NOMO-1 (cell line): ENCODE measurements at regions not wholly inside any gene's neighbourhood (a gene's known extent, or its start where the extent isn't known, plus 50 kb on each side); places are given as distances from the start of the nearest gene placed in this dataset.

Source experiments
- DNase-seq, 2 experiments: peaks; one replicate each; lab custom pipeline; 2025; ENCODE audit not compliant: unreplicated experiment in 2 of 2; lab: John Stamatoyannopoulos, UW

- DNase-seq: no peak
Measured at GRCh38 chr2:236404346-236404745, 140.1 kb upstream of the ASB18 start.

DNA sequence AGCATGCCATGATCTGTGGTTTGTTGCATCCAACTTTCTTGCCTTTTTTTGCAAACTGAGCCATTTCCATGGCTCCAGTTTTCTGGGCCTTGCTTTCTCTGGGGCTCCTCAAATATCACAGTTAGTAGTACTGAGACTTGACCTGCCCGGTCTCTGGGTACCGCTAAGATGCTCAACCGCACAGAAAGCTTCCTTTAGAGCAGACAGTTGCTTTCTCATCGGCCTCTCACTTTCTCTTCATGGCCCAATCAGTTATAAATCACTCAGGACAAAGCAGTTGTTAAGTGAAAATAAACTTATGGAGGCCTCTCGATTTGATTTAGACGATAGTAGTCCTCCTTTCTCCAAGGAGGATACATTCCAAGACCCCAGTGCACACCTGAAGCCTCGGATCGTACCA, 141.2 kb upstream of the ASB18 start:
- DNase-seq: no peak

- DNase-seq: no peak
Measured at GRCh38 chr2:236408090-236408489, 143.9 kb upstream of the ASB18 start.

DNA sequence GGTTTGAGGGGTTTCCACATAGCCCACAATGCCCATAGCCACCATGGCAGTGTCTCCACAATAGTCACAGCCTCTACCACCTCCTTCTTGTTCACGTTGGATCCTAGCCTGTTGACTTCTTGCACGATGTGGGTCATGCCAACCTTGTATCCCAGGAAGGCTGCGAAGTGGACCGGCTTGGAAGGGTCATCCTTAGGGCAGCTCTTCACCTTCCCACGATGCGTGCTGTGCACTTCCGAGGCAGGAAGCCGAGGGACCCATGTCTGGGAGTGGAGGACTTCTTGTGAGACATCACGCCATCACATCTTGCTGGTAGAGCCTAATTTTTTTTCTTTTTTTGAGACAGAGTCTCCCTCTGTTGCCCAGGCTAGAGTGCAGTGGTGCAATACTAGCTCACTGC, 144.6 kb upstream of the ASB18 start:
- DNase-seq: no peak

- no peak for DNase-seq
Measured at GRCh38 chr2:236415684-236416444, 151.7 kb upstream of the ASB18 start.

- no peak for DNase-seq
Measured at GRCh38 chr2:236417150-236417549, 152.5 kb upstream of the ACKR3 start.

DNA sequence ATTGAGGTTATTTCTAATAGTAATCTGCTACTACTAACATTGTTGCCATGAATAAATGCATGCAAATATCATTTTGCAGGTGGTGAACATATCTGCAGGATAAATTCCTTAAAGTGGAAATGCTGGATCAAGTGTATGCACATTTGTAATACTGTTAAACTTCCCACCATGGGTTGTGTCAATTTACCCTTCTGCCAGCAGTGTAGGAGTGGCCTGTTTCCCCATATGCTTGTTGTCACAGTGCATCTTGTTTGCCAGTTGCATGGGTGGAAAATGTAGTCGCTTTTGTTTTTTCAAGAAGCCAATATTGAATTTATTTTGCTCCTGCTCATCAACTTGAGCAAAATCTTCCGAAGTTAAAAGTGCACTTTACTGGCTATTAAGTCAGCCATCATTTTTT, 139.0 kb upstream of the ACKR3 start:
- DNase-seq: no peak

DNA sequence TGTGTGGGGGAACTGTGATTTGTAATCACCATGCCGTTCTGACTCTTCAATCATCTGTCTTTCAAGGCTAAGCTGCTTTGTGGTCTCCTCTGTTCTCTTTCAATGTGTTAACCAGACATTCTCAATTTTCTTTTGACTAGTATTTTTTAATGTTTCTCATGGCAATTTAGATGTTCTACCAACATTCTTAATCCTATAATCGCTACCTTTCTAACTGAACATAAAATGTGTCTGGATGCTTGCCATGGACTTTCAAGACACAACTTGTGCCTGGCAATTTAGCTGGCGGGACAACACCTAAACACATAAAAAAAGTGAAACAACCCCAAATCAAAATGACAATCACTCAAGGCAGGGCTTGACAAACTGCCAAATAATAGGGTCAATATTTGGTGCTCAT, 135.0 kb upstream of the ACKR3 start:
- no peak for DNase-seq

DNA sequence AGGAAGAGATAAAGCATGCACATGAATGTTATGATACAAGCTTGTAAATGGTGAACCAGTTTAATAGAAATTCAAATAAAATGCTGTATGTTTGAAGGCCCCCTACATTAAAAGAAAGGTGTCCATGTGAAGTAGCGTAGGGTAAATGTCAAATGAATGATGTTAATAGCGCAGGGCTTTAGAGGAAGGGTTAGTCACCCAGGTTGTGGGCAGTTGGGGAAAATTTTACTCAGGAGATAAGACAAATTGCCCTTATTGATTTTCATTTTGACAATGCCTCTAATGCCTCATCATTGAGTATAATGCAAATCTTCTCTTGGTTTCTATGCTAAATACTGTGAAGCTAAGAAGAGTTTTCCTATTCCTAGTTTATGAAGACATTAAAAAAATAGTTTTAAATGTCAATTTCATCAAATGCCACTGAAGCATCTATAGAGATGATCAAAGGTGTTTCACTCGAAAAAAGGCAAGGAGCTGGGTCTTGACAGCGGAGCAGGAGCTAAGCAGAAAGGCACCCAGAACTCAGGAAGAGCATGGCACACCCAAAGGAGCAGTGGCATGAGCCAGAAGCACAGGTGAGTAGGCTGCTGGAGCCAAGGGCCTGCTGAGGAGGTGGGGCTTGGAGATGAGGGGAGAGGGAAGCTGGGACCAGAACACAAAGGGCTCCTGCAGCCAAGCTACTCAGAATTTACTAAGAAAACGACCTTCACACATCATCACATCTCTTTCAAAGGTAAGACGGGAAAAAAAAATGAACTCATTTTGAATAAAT, 129.3 kb upstream of the ACKR3 start:
- no peak for DNase-seq

GRCh38 chr2:236444187-236444586, 125.4 kb upstream of the ACKR3 start:
- no peak for DNase-seq

DNA sequence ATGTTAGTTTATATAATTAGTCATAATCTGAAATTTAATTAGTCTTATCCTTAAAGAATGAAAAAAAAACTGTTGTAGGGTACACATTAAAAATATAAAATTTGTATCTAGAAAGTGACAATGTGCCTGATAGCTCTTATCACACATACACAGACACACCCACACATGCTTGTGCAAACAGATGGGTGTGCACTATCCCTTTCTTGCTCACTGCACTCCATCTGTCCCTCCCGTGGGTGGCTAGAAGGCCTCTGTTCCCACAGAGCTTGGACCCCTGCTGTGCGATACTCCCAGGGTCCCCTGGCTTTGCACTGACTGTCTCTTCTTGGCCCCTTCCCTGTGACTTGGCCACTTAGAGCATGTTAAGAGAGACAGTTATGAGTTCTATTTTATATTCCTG, 123.9 kb upstream of the ACKR3 start:
- DNase-seq: no peak

- DNase-seq: no peak
Measured at GRCh38 chr2:236446521-236446920, 123.1 kb upstream of the ACKR3 start.

GRCh38 chr2:236449167-236449761, 120.4 kb upstream of the ACKR3 start:
- no peak for DNase-seq

DNA sequence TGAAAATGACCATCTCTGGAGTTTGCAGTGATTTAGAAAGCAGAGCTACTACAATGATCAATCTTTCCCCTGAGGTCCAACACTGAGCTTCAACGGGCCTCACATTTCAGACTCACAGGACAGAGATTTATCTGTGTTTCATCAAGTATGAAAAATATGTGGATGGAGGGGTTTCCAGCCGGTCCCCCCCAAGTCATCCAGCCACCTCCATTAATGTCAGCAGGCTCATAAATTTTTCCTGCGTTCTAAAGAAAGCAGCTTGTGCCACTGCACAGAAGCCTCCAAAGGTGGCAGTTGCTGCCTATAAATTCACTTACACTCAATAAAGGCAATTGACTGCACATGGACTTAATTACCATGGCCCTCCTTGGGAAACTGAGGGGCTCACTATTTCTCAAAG, 117.4 kb upstream of the ACKR3 start:
- DNase-seq: no peak

DNA sequence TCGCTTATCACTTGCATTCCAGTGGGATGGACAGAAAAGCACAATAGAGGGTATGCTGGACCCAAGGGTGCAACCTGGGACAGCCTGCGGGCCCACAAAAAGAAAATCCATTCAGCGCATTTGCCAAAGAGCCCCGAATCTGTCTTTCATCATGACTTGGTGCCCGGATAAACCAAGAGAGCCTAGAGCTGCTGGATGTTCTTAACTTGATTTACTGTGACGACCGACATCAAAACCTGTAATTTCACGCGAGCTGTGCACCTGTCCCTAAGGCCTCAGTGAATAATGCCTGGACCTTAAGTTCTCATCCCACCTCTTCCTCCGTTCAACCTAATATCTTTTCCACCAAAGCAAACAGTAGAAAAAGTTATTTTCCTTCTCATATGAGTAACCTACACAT, 115.5 kb upstream of the ACKR3 start:
- DNase-seq: no peak

DNA sequence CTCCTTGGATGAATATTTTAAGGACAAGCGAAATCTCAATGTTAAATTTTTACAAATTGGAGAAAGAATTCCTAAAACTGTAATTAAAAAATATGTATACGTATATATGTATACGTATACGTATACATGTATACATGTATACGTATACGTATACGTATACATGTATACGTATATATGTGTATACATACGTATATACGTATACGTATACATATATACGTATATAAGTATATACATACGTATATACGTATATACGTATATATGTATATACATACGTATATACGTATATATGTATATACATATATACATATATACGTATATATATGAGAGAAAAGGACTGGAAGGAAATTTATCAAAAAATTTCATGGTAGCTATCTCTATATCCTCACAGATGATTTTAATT, 110.2 kb upstream of the ACKR3 start:
- DNase-seq: no peak

- DNase-seq: no peak
Measured at GRCh38 chr2:236464140-236464539, 105.5 kb upstream of the ACKR3 start.

DNA sequence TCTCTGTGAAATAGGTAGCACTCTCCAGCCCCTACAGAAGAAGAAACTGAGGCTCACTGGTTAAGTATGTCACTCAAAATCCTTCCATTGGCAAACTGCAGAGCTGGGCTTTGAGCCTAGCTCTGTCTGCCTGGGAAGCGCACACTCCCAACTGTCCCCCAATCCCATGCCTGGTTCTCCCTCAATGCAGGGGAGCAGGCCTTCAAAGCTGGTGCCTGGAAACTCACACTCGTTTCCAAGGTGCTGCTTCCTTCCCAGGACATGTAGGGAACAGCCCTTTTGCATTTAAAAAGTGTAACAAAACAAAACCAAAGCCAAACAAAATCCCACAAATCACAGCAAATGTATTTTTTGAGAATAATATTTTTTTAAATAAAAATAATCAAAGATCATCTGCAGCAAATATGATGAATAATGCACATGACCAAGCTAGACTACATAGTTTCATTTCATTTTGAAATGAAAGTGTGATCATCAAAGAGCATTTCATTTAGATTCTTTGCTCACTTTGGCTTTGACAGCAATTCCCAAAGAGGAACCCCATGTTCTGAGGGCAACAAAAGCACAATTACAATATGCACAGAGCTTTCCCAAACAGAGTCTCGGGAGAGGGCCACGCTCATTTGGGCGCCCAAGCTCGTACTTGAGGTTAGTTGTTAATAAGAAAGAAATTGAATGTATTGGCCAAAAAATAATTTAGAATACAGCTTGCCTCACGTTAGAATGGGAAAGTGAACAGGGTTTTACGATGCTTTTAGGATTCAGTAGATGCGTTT, 96.7 kb upstream of the ACKR3 start:
- DNase-seq: no peak

GRCh38 chr2:236473691-236474090, 95.9 kb upstream of the ACKR3 start:
- DNase-seq: no peak

- no peak for DNase-seq
Measured at GRCh38 chr2:236479814-236480213, 89.8 kb upstream of the ACKR3 start.

- no peak for DNase-seq
Measured at GRCh38 chr2:236483102-236483501, 86.5 kb upstream of the ACKR3 start.
